Karpas-422 (cell line): ENCODE measurements at regions not wholly inside any gene's neighbourhood (a gene's known extent, or its start where the extent isn't known, plus 50 kb on each side); places are given as distances from the start of the nearest gene placed in this dataset.

ENCODE experiments used
- DNase-seq: peaks from one replicate; pipeline ENCODE4 v3.0.0-alpha.2; 2015
- H2AFZ ChIP-seq: fragments of 200-600 bp; sonication (generic); 2 replicates; pipeline ENCODE4 v1.6.1; 2014; ENCODE audit warnings: antibody characterized with exemption, low read length, mixed read lengths
- H3K27ac ChIP-seq: fragments of 200-600 bp; sonication (generic); 2 replicates; pipeline ENCODE4 v1.5.1; 2014; ENCODE audit warnings: mild to moderate bottlenecking, low read length, moderate library complexity
- H3K27me3 ChIP-seq: fragments of 200-600 bp; sonication (generic); 2 replicates; pipeline ENCODE4 v1.6.1; 2014; ENCODE audit warnings: low read length, mixed read lengths
- H3K36me3 ChIP-seq: fragments of 200-600 bp; sonication (generic); 2 replicates; pipeline ENCODE4 v1.6.1; 2014; ENCODE audit warnings: low read length, mixed read lengths; ENCODE audit not compliant: insufficient read depth
- H3K4me1 ChIP-seq: fragments of 200-600 bp; sonication (generic); 2 replicates; pipeline ENCODE4 v1.6.1; 2014; ENCODE audit warnings: mild to moderate bottlenecking, low read length, mixed read lengths
- H3K4me2 ChIP-seq: fragments of 200-600 bp; sonication (generic); 2 replicates; pipeline ENCODE4 v1.6.1; 2014; ENCODE audit warnings: low read length, low read depth, mild to moderate bottlenecking; ENCODE audit not compliant: poor library complexity, severe bottlenecking
- H3K4me3 ChIP-seq: fragments of 200-600 bp; sonication (generic); 2 replicates; pipeline ENCODE4 v1.5.1; 2014; ENCODE audit warnings: mild to moderate bottlenecking, antibody characterized with exemption, low read length, mixed read lengths
- H3K79me2 ChIP-seq: fragments of 200-600 bp; sonication (generic); 2 replicates; pipeline ENCODE4 v1.6.1; 2014; ENCODE audit warnings: mild to moderate bottlenecking, low read length, mixed read lengths
- H3K9ac ChIP-seq: fragments of 200-600 bp; sonication (generic); 2 replicates; pipeline ENCODE4 v1.6.0; 2014; ENCODE audit warnings: low read length
- H3K9me2 ChIP-seq: fragments of 200-600 bp; sonication (generic), shearing (Covaris generic); replicated peaks from 2 replicates; pipeline ENCODE4 v1.6.0; 2014; ENCODE audit warnings: mild to moderate bottlenecking, low read length, moderate library complexity; ENCODE audit not compliant: insufficient read depth
- H3K9me3 ChIP-seq: fragments of 300-700, 200-600 bp; sonication (generic); 2 replicates; pipeline ENCODE4 v1.6.1; 2014; ENCODE audit warnings: low read length, mixed read lengths
- H4K20me1 ChIP-seq: fragments of 200-600 bp; sonication (generic); 2 replicates; pipeline ENCODE4 v1.6.1; 2014; ENCODE audit warnings: mild to moderate bottlenecking, antibody characterized with exemption, low read length, low read depth; ENCODE audit not compliant: insufficient read depth

GRCh38 chr9:7392148-7392547 is 407.4 kb downstream of the DMAC1 start:
- no peaks in the 10 kb centered on the region for H3K79me2 ChIP-seq
- no peaks in the 10 kb centered on the region for H3K9me2 ChIP-seq
- H3K9me3 ChIP-seq = no peaks in the 10 kb centered on the region
- H4K20me1 ChIP-seq = no peaks in the 10 kb centered on the region
- no peaks in the 10 kb centered on the region for H3K27me3 ChIP-seq
- no peak overlapping the region for H3K27ac ChIP-seq
- H3K4me1 ChIP-seq = no peaks in the 10 kb centered on the region
- H3K9ac ChIP-seq = no peak overlapping the region
- H2AFZ ChIP-seq = no peak overlapping the region
- no peak overlapping the region for H3K4me3 ChIP-seq
- DNase-seq = no peak
- no peak overlapping the region for H3K4me2 ChIP-seq
- no peaks in the 10 kb centered on the region for H3K36me3 ChIP-seq

DNA sequence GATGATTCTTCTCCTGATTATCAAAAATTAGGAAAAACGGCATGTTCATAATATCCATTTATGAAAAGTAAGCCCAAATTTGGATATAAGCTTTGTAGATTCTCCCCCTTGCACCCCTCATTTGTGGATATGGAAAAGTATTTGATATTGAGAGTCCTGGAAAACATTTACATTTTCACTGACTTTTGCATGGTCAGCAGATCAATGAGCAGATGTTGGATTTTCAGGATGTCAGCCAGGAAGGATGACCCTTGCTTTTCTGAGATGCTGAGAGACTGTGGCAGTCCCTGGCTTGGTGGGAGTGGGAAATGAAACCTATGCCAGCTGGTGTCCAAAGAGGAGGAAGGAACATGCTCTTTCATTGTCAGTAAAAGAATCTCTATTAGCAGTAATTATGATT is 410.8 kb downstream of the DMAC1 start:
- no peaks in the 10 kb centered on the region for H3K9me2 ChIP-seq
- no peak overlapping the region for H3K4me2 ChIP-seq
- H3K4me1 ChIP-seq = no peaks in the 10 kb centered on the region
- H4K20me1 ChIP-seq = no peaks in the 10 kb centered on the region
- H3K27me3 ChIP-seq = peaks cover 2% of the 10 kb centered on the region; the same call in 1 of the 2 replicates
- H3K36me3 ChIP-seq = no peaks in the 10 kb centered on the region
- no peaks in the 10 kb centered on the region for H3K9me3 ChIP-seq
- no peak overlapping the region for H3K9ac ChIP-seq
- H3K27ac ChIP-seq = no peak overlapping the region
- no peak for DNase-seq
- H2AFZ ChIP-seq = no peak overlapping the region
- no peaks in the 10 kb centered on the region for H3K79me2 ChIP-seq
- no peak overlapping the region for H3K4me3 ChIP-seq

DNA sequence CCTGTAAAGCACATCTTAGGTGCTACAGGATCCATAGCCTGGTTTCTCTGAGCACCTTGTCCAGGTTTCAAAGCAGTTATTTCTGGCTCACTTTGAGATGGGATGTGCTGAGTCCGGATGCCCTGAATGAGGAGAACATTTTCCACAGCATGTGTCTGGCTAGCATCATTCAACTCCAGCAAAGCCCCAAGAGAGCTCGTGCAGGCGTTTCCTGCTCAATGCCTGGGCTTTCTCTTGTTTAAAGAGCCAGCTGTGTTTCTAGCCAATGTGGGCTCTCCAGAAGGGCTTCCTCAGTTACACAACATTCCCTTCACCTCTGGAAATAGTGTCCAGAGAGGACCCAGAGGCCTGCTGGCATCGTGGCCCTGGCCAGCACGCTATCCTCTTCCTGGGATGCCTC is 411.7 kb downstream of the DMAC1 start:
- no peaks in the 10 kb centered on the region for H3K9me3 ChIP-seq
- H3K9me2 ChIP-seq = no peaks in the 10 kb centered on the region
- no peak for DNase-seq
- H3K4me2 ChIP-seq = no peak overlapping the region
- H3K27ac ChIP-seq = no peak overlapping the region
- H3K79me2 ChIP-seq = no peaks in the 10 kb centered on the region
- peaks cover 2% of the 10 kb centered on the region; the same call in 1 of the 2 replicates for H3K27me3 ChIP-seq
- H4K20me1 ChIP-seq = no peaks in the 10 kb centered on the region
- no peak overlapping the region for H3K9ac ChIP-seq
- no peaks in the 10 kb centered on the region for H3K36me3 ChIP-seq
- H3K4me3 ChIP-seq = no peak overlapping the region
- no peak overlapping the region for H2AFZ ChIP-seq
- H3K4me1 ChIP-seq = no peaks in the 10 kb centered on the region

- H3K4me3 ChIP-seq = no peak overlapping the region
- no peak overlapping the region for H2AFZ ChIP-seq
- no peak overlapping the region for H3K9ac ChIP-seq
- H3K79me2 ChIP-seq = no peaks in the 10 kb centered on the region
- peaks cover 2% of the 10 kb centered on the region; the same call in 1 of the 2 replicates for H3K27me3 ChIP-seq
- H3K4me1 ChIP-seq = peaks cover 5% of the 10 kb centered on the region
- no peaks in the 10 kb centered on the region for H3K9me3 ChIP-seq
- H3K9me2 ChIP-seq = no peaks in the 10 kb centered on the region
- H4K20me1 ChIP-seq = no peaks in the 10 kb centered on the region
- no peak overlapping the region for H3K4me2 ChIP-seq
- H3K36me3 ChIP-seq = no peaks in the 10 kb centered on the region
- DNase-seq = no peak
- H3K27ac ChIP-seq = no peak overlapping the region
Observed at GRCh38 chr9:7382304-7382703, 417.3 kb downstream of the DMAC1 start.

GRCh38 chr9:7377489-7377888 is 422.1 kb downstream of the DMAC1 start:
- Histone ChIP-seq H3K9ac (no peak overlapping the region), H3K9me2 (no peaks in the 10 kb centered on the region)

DNA sequence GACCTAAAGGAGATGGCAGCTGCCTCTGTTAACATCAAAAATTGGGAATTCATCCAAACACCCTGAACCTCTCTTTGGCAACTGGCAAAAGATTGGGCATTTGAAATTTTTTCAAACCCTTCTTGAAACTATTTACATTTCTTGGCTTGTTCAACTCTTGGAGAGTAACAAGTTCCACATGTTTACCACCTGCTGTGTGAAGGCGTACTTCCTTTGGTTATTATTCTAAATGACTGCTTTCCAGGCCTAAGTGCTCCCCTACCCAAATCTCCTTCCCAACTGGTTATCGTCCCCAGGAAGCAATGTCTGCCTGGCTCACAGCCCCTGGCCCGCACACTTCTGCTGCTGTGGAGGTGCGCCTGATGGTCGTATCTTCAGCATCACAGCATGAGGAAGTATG is 422.7 kb downstream of the DMAC1 start:
- Histone ChIP-seq H3K9ac (no peak overlapping the region), H3K4me3 (no peak overlapping the region), H4K20me1 (no peaks in the 10 kb centered on the region), H2AFZ (no peak overlapping the region), H3K79me2 (no peaks in the 10 kb centered on the region), H3K27ac (no peak overlapping the region), H3K4me2 (no peak overlapping the region), H3K9me3 (no peaks in the 10 kb centered on the region), H3K9me2 (no peaks in the 10 kb centered on the region), H3K4me1 (peaks cover 5% of the 10 kb centered on the region), H3K36me3 (no peaks in the 10 kb centered on the region), H3K27me3 (no peaks in the 10 kb centered on the region)
- no peak for DNase-seq

More at GRCh38 chr9:7377489-7377888, 422.1 kb downstream of the DMAC1 start:
- H3K4me2 ChIP-seq = no peak overlapping the region
- H3K36me3 ChIP-seq = no peaks in the 10 kb centered on the region
- H3K4me1 ChIP-seq = peaks cover 5% of the 10 kb centered on the region
- H3K9me3 ChIP-seq = no peaks in the 10 kb centered on the region
- no peak overlapping the region for H3K27ac ChIP-seq
- H2AFZ ChIP-seq = no peak overlapping the region
- H3K79me2 ChIP-seq = no peaks in the 10 kb centered on the region
- no peaks in the 10 kb centered on the region for H4K20me1 ChIP-seq
- no peak for DNase-seq
- no peaks in the 10 kb centered on the region for H3K27me3 ChIP-seq
- H3K4me3 ChIP-seq = no peak overlapping the region

- no peak overlapping the region for H3K4me3 ChIP-seq
- H3K9me3 ChIP-seq = no peaks in the 10 kb centered on the region
- no peak overlapping the region for H2AFZ ChIP-seq
- H3K36me3 ChIP-seq = no peaks in the 10 kb centered on the region
- no peaks in the 10 kb centered on the region for H4K20me1 ChIP-seq
- H3K79me2 ChIP-seq = no peaks in the 10 kb centered on the region
- H3K27ac ChIP-seq = no peak overlapping the region
- no peaks in the 10 kb centered on the region for H3K9me2 ChIP-seq
- DNase-seq = no peak
- no peak overlapping the region for H3K4me2 ChIP-seq
- H3K4me1 ChIP-seq = peaks cover 5% of the 10 kb centered on the region
- no peak overlapping the region for H3K9ac ChIP-seq
- H3K27me3 ChIP-seq = no peaks in the 10 kb centered on the region
Observed at GRCh38 chr9:7376213-7376612, 423.4 kb downstream of the DMAC1 start.

GRCh38 chr9:7375013-7375511 is 424.5 kb downstream of the DMAC1 start:
- no peaks in the 10 kb centered on the region for H3K9me3 ChIP-seq

DNA sequence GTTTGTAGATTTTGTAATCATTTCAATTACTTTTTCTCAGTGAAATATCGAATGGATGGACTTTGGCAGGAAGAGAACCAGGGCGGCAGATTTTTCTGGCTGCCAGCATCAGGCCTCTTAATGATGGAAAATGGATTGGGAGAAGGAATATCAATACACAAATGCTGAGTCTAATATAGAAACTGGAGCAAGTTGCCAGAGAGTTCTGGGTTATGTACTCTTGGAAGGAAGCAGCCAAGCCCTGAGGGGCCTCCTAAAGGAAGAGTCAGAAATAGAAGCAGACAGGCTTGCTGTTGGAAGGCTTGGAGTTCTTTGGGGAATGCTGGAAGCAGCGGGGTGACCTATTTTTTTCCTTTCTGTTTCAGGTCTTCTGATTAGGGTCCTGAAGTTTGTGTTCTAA is 428.6 kb downstream of the DMAC1 start:
- no peaks in the 10 kb centered on the region for H3K27me3 ChIP-seq
- no peaks in the 10 kb centered on the region for H3K79me2 ChIP-seq
- H3K9ac ChIP-seq = no peak overlapping the region
- no peaks in the 10 kb centered on the region for H3K36me3 ChIP-seq
- H3K4me1 ChIP-seq = no peaks in the 10 kb centered on the region
- H3K27ac ChIP-seq = no peak overlapping the region
- H3K4me3 ChIP-seq = no peak overlapping the region
- no peaks in the 10 kb centered on the region for H3K9me3 ChIP-seq
- no peaks in the 10 kb centered on the region for H3K9me2 ChIP-seq
- no peak overlapping the region for H2AFZ ChIP-seq
- H3K4me2 ChIP-seq = no peak overlapping the region
- no peak for DNase-seq
- no peaks in the 10 kb centered on the region for H4K20me1 ChIP-seq

More at GRCh38 chr9:7375013-7375511, 424.5 kb downstream of the DMAC1 start:
- Histone ChIP-seq H3K27me3 (no peaks in the 10 kb centered on the region), H3K36me3 (no peaks in the 10 kb centered on the region), H3K4me3 (no peak overlapping the region), H3K9ac (no peak overlapping the region), H2AFZ (no peak overlapping the region), H3K4me1 (peaks cover 5% of the 10 kb centered on the region), H3K4me2 (no peak overlapping the region), H3K79me2 (no peaks in the 10 kb centered on the region), H4K20me1 (no peaks in the 10 kb centered on the region), H3K9me2 (no peaks in the 10 kb centered on the region), H3K27ac (no peak overlapping the region)
- no peak for DNase-seq
